Epithelial cell of proximal tubule (primary cell): ENCODE measurements at regions not wholly inside any gene's neighbourhood (a gene's known extent, or its start where the extent isn't known, plus 50 kb on each side); places are given as distances from the start of the nearest gene placed in this dataset.

Source experiments
- DNase-seq: peaks from one replicate; pipeline ENCODE4 v3.0.0-alpha.2; 2011; ENCODE audit warnings: low read depth
- H3K4me3 ChIP-seq: 2 replicates; pipeline ENCODE4 v1.5.1; 2011; ENCODE audit warnings: low read depth, mild to moderate bottlenecking, low read length
- TF ChIP-seq, protein P1 (sequence below): conservative IDR thresholded peaks from 2 replicates; pipeline ENCODE4 v1.5.1; 2012; ENCODE audit warnings: low read depth, mild to moderate bottlenecking, low read length

- H3K4me3 ChIP-seq: no peak overlapping the region
- TF ChIP-seq, protein P1, sequence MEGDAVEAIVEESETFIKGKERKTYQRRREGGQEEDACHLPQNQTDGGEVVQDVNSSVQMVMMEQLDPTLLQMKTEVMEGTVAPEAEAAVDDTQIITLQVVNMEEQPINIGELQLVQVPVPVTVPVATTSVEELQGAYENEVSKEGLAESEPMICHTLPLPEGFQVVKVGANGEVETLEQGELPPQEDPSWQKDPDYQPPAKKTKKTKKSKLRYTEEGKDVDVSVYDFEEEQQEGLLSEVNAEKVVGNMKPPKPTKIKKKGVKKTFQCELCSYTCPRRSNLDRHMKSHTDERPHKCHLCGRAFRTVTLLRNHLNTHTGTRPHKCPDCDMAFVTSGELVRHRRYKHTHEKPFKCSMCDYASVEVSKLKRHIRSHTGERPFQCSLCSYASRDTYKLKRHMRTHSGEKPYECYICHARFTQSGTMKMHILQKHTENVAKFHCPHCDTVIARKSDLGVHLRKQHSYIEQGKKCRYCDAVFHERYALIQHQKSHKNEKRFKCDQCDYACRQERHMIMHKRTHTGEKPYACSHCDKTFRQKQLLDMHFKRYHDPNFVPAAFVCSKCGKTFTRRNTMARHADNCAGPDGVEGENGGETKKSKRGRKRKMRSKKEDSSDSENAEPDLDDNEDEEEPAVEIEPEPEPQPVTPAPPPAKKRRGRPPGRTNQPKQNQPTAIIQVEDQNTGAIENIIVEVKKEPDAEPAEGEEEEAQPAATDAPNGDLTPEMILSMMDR: no peak
- DNase-seq: no peak
These were observed 1153.0 kb upstream of the CDH18 start for GRCh38 chr5:21140987-21141386.

DNA sequence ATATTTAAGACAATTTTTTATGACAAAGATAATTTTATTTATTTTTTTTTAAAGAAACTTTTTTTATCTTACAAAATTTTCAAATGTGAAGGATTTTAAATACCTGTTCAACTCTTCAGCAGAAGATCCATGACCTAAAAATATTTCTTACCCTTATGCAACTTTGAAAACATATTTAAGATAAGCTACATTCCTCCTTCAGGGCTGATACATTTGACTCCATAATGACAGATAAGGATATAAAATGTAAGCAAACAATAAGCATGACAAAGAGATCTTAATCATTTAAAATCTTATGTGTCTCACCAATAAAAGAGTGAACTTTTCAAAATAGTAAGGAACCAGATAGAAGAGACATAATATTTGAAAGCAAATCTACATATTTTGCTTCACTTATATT is 1138.2 kb upstream of the CDH18 start:
- no peak for DNase-seq
- TF ChIP-seq, protein P1: no peak
- H3K4me3 ChIP-seq: no peak overlapping the region

- TF ChIP-seq, protein P1: no peak
- H3K4me3 ChIP-seq: no peak overlapping the region
- DNase-seq: no peak
These were observed 1137.4 kb upstream of the CDH18 start for GRCh38 chr5:21125238-21125983.

GRCh38 chr5:21121213-21121612 is 1133.2 kb upstream of the CDH18 start:
- DNase-seq: no peak
- no peak overlapping the region for H3K4me3 ChIP-seq
- TF ChIP-seq, protein P1: no peak

- DNase-seq: no peak
- TF ChIP-seq, protein P1: no peak
- no peak overlapping the region for H3K4me3 ChIP-seq
These were observed 1109.7 kb upstream of the CDH18 start for GRCh38 chr5:21097661-21098060.

- TF ChIP-seq, protein P1: no peak
- no peak overlapping the region for H3K4me3 ChIP-seq
- no peak for DNase-seq
These were observed 1106.6 kb upstream of the CDH18 start for GRCh38 chr5:21094619-21095018.

GRCh38 chr5:21087766-21088165 is 1099.8 kb upstream of the CDH18 start:
- TF ChIP-seq, protein P1: no peak

More at GRCh38 chr5:21087766-21088165, 1099.8 kb upstream of the CDH18 start:
- DNase-seq: no peak
- H3K4me3 ChIP-seq: no peak overlapping the region
